ENCODE measurements at regions not wholly inside any gene's neighbourhood (a gene's known extent, or its start where the extent isn't known, plus 50 kb on each side); places are given as distances from the start of the nearest gene placed in this dataset.

GRCh38 chr9:4393806-4394523 lies 94.1 kb upstream of the GLIS3 start:
- no peak for DNase-seq (ENCODE audit: low spot score)
- H3K4me1 ChIP-seq (ENCODE audit: insufficient read depth, low read length, poor library complexity, severe bottlenecking): no peaks in the 10 kb centered on the region
- no peak overlapping the region for H3K27ac ChIP-seq (ENCODE audit: low read depth, low read length, poor library complexity, severe bottlenecking)
- H3K27me3 ChIP-seq (replicated peaks; ENCODE audit: insufficient read depth, low read depth, low read length, poor library complexity): no peaks in the 10 kb centered on the region
- no peak overlapping the region for H3K4me3 ChIP-seq (ENCODE audit: low read depth, low read length, poor library complexity, severe bottlenecking)
- H3K9me3 ChIP-seq (ENCODE audit: low read depth, low read length, poor library complexity, severe bottlenecking): no peaks in the 10 kb centered on the region
- POLR2A ChIA-PET (ENCODE audit: low non-redundant PET): no interaction called here
- no peaks in the 10 kb centered on the region for H3K36me3 ChIP-seq (ENCODE audit: insufficient read depth, low read length, poor library complexity, severe bottlenecking)
- TF ChIP-seq, protein P1, sequence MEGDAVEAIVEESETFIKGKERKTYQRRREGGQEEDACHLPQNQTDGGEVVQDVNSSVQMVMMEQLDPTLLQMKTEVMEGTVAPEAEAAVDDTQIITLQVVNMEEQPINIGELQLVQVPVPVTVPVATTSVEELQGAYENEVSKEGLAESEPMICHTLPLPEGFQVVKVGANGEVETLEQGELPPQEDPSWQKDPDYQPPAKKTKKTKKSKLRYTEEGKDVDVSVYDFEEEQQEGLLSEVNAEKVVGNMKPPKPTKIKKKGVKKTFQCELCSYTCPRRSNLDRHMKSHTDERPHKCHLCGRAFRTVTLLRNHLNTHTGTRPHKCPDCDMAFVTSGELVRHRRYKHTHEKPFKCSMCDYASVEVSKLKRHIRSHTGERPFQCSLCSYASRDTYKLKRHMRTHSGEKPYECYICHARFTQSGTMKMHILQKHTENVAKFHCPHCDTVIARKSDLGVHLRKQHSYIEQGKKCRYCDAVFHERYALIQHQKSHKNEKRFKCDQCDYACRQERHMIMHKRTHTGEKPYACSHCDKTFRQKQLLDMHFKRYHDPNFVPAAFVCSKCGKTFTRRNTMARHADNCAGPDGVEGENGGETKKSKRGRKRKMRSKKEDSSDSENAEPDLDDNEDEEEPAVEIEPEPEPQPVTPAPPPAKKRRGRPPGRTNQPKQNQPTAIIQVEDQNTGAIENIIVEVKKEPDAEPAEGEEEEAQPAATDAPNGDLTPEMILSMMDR (conservative IDR thresholded peaks at IDR 0.05; ENCODE audit: low read depth, low read length): no peak; the same call in 1 of the 2 replicates
- no peak for TF ChIP-seq EZH2 (IDR thresholded peaks at IDR 0.05; ENCODE audit: borderline replicate concordance, low read depth, low read length, poor library complexity, severe bottlenecking)
- CTCF ChIA-PET: interaction anchor here (0.5 kb wide), 1 partner anchor 1206 kb away, joined by 3 read pairs; no protein-coding TSS in a partner anchor
- no TSS peak for BruUV-seq (replicated peaks)
- intact Hi-C loops (cut with micrococcal nuclease; ENCODE audit: unreplicated experiment): no loop called here

DNA sequence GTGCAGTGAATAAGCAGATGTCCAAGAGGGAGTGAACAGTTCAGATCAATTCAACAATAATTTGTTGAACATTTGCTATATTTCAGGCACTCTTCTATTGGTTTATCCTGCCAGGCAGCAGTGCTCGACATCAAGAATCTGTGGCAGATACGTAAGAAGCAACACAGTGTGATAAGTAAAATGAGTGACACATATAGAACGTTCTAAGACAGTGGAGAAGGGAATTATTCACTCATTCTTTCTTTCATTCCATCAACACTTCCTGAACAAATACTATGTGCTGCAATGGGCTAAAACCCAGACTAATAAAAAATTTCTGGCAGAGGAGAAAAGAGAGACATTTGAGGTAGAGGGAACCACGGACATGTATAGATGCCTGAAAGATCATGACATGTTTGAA lies 89.9 kb upstream of the GLIS3 start:
- Histone ChIP-seq H3K27ac (ENCODE audit: low read depth, low read length, poor library complexity, severe bottlenecking) (no peak overlapping the region), H3K27me3 (replicated peaks; ENCODE audit: insufficient read depth, low read depth, low read length, poor library complexity) (no peaks in the 10 kb centered on the region), H3K4me1 (ENCODE audit: insufficient read depth, low read length, poor library complexity, severe bottlenecking) (no peaks in the 10 kb centered on the region), H3K4me3 (ENCODE audit: low read depth, low read length, poor library complexity, severe bottlenecking) (no peak overlapping the region), H3K36me3 (ENCODE audit: insufficient read depth, low read length, poor library complexity, severe bottlenecking) (no peaks in the 10 kb centered on the region), H3K9me3 (ENCODE audit: low read depth, low read length, poor library complexity, severe bottlenecking) (no peaks in the 10 kb centered on the region)
- ChIA-PET CTCF (no interaction called here), POLR2A (ENCODE audit: low non-redundant PET) (no interaction called here)
- intact Hi-C loops (cut with micrococcal nuclease; ENCODE audit: unreplicated experiment): no loop called here
- no TSS peak for BruUV-seq (replicated peaks)
- TF ChIP-seq, protein P1 (conservative IDR thresholded peaks at IDR 0.05; ENCODE audit: low read depth, low read length): no peak
- TF ChIP-seq EZH2 (IDR thresholded peaks at IDR 0.05; ENCODE audit: borderline replicate concordance, low read depth, low read length, poor library complexity, severe bottlenecking): no peak
- no peak for DNase-seq (ENCODE audit: low spot score)

GRCh38 chr9:4389003-4389402 lies 89.1 kb upstream of the GLIS3 start:
- intact Hi-C loops (cut with micrococcal nuclease; ENCODE audit: unreplicated experiment): no loop called here
- POLR2A ChIA-PET (ENCODE audit: low non-redundant PET): no interaction called here
- CTCF ChIA-PET: no interaction called here

More at GRCh38 chr9:4389003-4389402, 89.1 kb upstream of the GLIS3 start:
- no peaks in the 10 kb centered on the region for H3K27me3 ChIP-seq (replicated peaks; ENCODE audit: insufficient read depth, low read depth, low read length, poor library complexity)
- DNase-seq (ENCODE audit: low spot score): no peak
- no peak overlapping the region for H3K27ac ChIP-seq (ENCODE audit: low read depth, low read length, poor library complexity, severe bottlenecking)
- no peaks in the 10 kb centered on the region for H3K4me1 ChIP-seq (ENCODE audit: insufficient read depth, low read length, poor library complexity, severe bottlenecking)
- H3K4me3 ChIP-seq (ENCODE audit: low read depth, low read length, poor library complexity, severe bottlenecking): no peak overlapping the region
- no peaks in the 10 kb centered on the region for H3K9me3 ChIP-seq (ENCODE audit: low read depth, low read length, poor library complexity, severe bottlenecking)
- TF ChIP-seq, protein P1 (conservative IDR thresholded peaks at IDR 0.05; ENCODE audit: low read depth, low read length): no peak
- no peak for TF ChIP-seq EZH2 (IDR thresholded peaks at IDR 0.05; ENCODE audit: borderline replicate concordance, low read depth, low read length, poor library complexity, severe bottlenecking)
- no TSS peak for BruUV-seq (replicated peaks)
- H3K36me3 ChIP-seq (ENCODE audit: insufficient read depth, low read length, poor library complexity, severe bottlenecking): no peaks in the 10 kb centered on the region
